Fibroblast of skin of right biceps (primary cell): ENCODE measurements at regions not wholly inside any gene's neighbourhood (a gene's known extent, or its start where the extent isn't known, plus 50 kb on each side); places are given as distances from the start of the nearest gene placed in this dataset.
"Not testable (repeated sequence)": the region's sequence is repeated elsewhere in the genome, so short reads cannot be mapped to it uniquely, and the experiment has no call there.

ENCODE experiments used
- DNase-seq: peaks from one replicate; pipeline ENCODE4 v3.0.0-alpha.2; 2013

GRCh38 chr5:11392-11791 is 80.6 kb upstream of the PLEKHG4B start:
- DNase-seq, result not testable (repeated sequence)

- DNase-seq, result peak; percentile 10
Measured at GRCh38 chr5:11898-12297, 80.1 kb upstream of the PLEKHG4B start.

GRCh38 chr5:13234-13633 is 78.7 kb upstream of the PLEKHG4B start:
- DNase-seq, result no peak

GRCh38 chr5:14676-15075 is 77.3 kb upstream of the PLEKHG4B start:
- peak; percentile 15 for DNase-seq

GRCh38 chr5:20276-20675 is 71.7 kb upstream of the PLEKHG4B start:
- not testable (repeated sequence) for DNase-seq

- DNase-seq, result peak; percentile 12
Measured at GRCh38 chr5:21654-22233, 70.2 kb upstream of the PLEKHG4B start.

- not testable (repeated sequence) for DNase-seq
Measured at GRCh38 chr5:23907-24306, 68.1 kb upstream of the PLEKHG4B start.

GRCh38 chr5:25067-25466 is 66.9 kb upstream of the PLEKHG4B start:
- DNase-seq, result not testable (repeated sequence)

GRCh38 chr5:30131-30530 is 61.8 kb upstream of the PLEKHG4B start:
- DNase-seq, result no peak

- DNase-seq, result not testable (repeated sequence)
Measured at GRCh38 chr5:30556-30955, 61.4 kb upstream of the PLEKHG4B start.

GRCh38 chr5:32165-32564 is 59.8 kb upstream of the PLEKHG4B start:
- DNase-seq, result no peak

- not testable (repeated sequence) for DNase-seq
Measured at GRCh38 chr5:35521-35920, 56.4 kb upstream of the PLEKHG4B start.

- not testable (repeated sequence) for DNase-seq
Measured at GRCh38 chr5:37207-37606, 54.8 kb upstream of the PLEKHG4B start.

GRCh38 chr5:39979-40583 is 51.9 kb upstream of the PLEKHG4B start:
- no peak for DNase-seq
